ENCODE measurements at regions not wholly inside any gene's neighbourhood (a gene's known extent, or its start where the extent isn't known, plus 50 kb on each side); places are given as distances from the start of the nearest gene placed in this dataset.

- intact Hi-C loops (cut with DNase I; ENCODE audit: low total_unique reads), result no loop called here
- Histone ChIP-seq H3K4me3 (no peak overlapping the region), H3K27me3 (no peaks in the 10 kb centered on the region), H3K4me1 (no peaks in the 10 kb centered on the region), H3K27ac (no peak overlapping the region), H3K9me3 (no peaks in the 10 kb centered on the region), H3K36me3 (no peaks in the 10 kb centered on the region)
- no peak for DNase-seq
- no peak for TF ChIP-seq CTCF (IDR thresholded peaks at IDR 0.05)
Measured at GRCh38 chr7:10316488-10316887, 657.2 kb upstream of the PHF14 start.

- Histone ChIP-seq H3K4me1 (no peaks in the 10 kb centered on the region), H3K36me3 (no peaks in the 10 kb centered on the region), H3K9me3 (no peaks in the 10 kb centered on the region), H3K4me3 (no peak overlapping the region), H3K27ac (no peak overlapping the region), H3K27me3 (no peaks in the 10 kb centered on the region)
- DNase-seq, result no peak
- intact Hi-C loops (cut with DNase I; ENCODE audit: low total_unique reads), result no loop called here
- no peak for TF ChIP-seq CTCF (IDR thresholded peaks at IDR 0.05)
Measured at GRCh38 chr7:10325395-10325794, 648.3 kb upstream of the PHF14 start.

GRCh38 chr7:10343108-10343507 is 630.6 kb upstream of the PHF14 start:
- Histone ChIP-seq H3K27me3 (no peaks in the 10 kb centered on the region), H3K27ac (no peak overlapping the region), H3K4me1 (no peaks in the 10 kb centered on the region), H3K4me3 (no peak overlapping the region), H3K9me3 (no peaks in the 10 kb centered on the region), H3K36me3 (no peaks in the 10 kb centered on the region)
- no peak for DNase-seq
- no peak for TF ChIP-seq CTCF (IDR thresholded peaks at IDR 0.05)
- intact Hi-C loops (cut with DNase I; ENCODE audit: low total_unique reads), result no loop called here

GRCh38 chr7:10346032-10346431 is 627.6 kb upstream of the PHF14 start:
- no peak overlapping the region for H3K4me3 ChIP-seq
- no peaks in the 10 kb centered on the region for H3K4me1 ChIP-seq
- intact Hi-C loops (cut with DNase I; ENCODE audit: low total_unique reads), result no loop called here
- H3K27me3 ChIP-seq, result no peaks in the 10 kb centered on the region
- no peak for TF ChIP-seq CTCF (IDR thresholded peaks at IDR 0.05)
- H3K9me3 ChIP-seq, result no peaks in the 10 kb centered on the region
- no peak for DNase-seq
- H3K36me3 ChIP-seq, result no peaks in the 10 kb centered on the region
- no peak overlapping the region for H3K27ac ChIP-seq

- H3K36me3 ChIP-seq, result no peaks in the 10 kb centered on the region
- no peak overlapping the region for H3K4me3 ChIP-seq
- intact Hi-C loops (cut with DNase I; ENCODE audit: low total_unique reads), result no loop called here
- H3K27ac ChIP-seq, result no peak overlapping the region
- DNase-seq, result no peak
- no peaks in the 10 kb centered on the region for H3K27me3 ChIP-seq
- TF ChIP-seq CTCF (IDR thresholded peaks at IDR 0.05), result no peak
- no peaks in the 10 kb centered on the region for H3K4me1 ChIP-seq
- H3K9me3 ChIP-seq, result peaks cover 0 to 3% (median 1%) of the 10 kb centered on the region in 3 donors
Measured at GRCh38 chr7:10355816-10356215, 617.9 kb upstream of the PHF14 start.

GRCh38 chr7:10360050-10360449 is 613.6 kb upstream of the PHF14 start:
- Histone ChIP-seq H3K27me3 (no peaks in the 10 kb centered on the region), H3K36me3 (no peaks in the 10 kb centered on the region), H3K9me3 (peaks cover 0 to 7% (median 5%) of the 10 kb centered on the region in 3 donors), H3K4me1 (no peaks in the 10 kb centered on the region), H3K4me3 (no peak overlapping the region), H3K27ac (no peak overlapping the region)
- no peak for DNase-seq
- TF ChIP-seq CTCF (IDR thresholded peaks at IDR 0.05), result no peak
- intact Hi-C loops (cut with DNase I; ENCODE audit: low total_unique reads), result no loop called here

All from tibial artery (tissue), 4 donors.